ENCODE measurements at regions not wholly inside any gene's neighbourhood (a gene's known extent, or its start where the extent isn't known, plus 50 kb on each side); places are given as distances from the start of the nearest gene placed in this dataset.

GRCh38 chr4:77332696-77333270 lies 175.8 kb downstream of the CCNG2 start:
- Histone ChIP-seq H3K27ac (no peak overlapping the region), H3K27me3 (no peaks in the 10 kb centered on the region), H3K4me3 (no peak overlapping the region), H3K4me1 (no peaks in the 10 kb centered on the region), H3K36me3 (no peaks in the 10 kb centered on the region), H3K9me3 (peaks cover 7 to 28% of the 10 kb centered on the region in 2 donors)
- DNase-seq (ENCODE audit: low spot score in 2 of 2) = no peak
- intact Hi-C loops (cut with DNase I) = no loop called here
- TF ChIP-seq CTCF (IDR thresholded peaks at IDR 0.05) = no peak

DNA sequence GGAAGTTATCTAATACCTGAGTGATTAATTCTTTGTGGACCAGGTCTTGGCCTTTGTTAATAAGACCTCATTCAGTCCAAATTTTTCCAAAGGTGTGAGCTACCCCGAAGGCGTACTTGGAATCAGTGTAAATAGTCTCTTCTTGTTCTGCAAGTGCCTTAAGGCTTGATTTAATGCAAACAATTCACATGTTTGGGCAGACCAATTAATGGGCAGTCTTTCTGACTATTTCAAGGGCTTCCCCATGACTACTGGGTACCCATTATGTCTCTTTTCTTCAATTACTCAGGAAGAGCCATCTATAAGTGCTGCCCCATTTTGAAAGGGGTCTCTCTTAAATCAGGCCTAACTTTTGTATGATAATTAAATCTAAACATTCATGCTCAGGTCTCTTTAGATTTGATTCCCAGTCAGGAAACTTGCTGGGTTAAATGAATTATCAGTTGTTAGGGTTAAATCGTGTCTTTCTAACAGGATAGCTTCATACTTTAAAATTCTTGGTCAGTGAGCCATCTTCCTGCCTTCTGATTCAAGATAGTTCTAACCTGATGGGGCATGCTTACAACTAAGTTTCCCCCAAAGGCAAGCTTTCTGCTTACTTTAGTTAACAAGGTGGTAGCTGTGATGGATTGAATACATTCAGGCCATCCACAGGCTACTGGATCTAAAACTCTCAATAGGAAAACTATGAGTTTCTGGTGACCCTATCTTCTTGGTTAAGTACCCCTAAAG lies 179.6 kb downstream of the CCNG2 start:
- H3K27me3 ChIP-seq = no peaks in the 10 kb centered on the region
- no peak for TF ChIP-seq CTCF (IDR thresholded peaks at IDR 0.05)
- no peak overlapping the region for H3K27ac ChIP-seq
- DNase-seq (ENCODE audit: low spot score in 2 of 2) = no peak
- no peaks in the 10 kb centered on the region for H3K36me3 ChIP-seq
- peaks cover 7 to 30% of the 10 kb centered on the region in 2 donors for H3K9me3 ChIP-seq
- no peak overlapping the region for H3K4me3 ChIP-seq
- intact Hi-C loops (cut with DNase I) = no loop called here
- no peaks in the 10 kb centered on the region for H3K4me1 ChIP-seq

DNA sequence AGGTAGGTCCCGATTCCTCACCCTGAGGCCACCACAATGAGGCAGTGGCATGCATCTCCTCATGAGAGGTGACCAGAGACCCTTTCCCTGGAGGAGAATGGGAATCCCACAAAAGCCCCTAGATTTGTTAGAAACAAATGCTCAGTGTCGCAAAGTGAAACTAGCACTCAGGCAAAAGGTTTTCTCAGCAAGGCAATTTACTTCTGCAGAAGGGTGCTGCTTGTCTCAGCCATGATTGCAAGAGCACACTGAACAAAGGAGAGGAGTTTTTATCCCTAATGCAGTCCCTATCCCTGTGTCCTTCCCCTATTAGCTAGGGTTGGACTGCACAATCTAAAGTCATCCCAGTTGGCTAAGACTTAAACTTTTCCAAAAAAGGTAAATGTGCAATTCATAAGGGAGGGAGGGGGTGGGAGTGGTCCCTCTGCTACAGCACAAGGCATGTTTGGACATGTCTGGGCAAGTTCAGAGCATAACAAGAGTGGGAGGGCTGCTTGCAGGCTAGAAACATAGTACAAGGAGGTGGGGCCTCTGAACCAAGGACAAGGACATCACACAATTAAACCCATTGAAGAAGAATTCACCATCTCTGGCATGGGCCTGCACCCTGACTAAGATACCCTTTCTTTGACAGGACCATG lies 185.3 kb downstream of the CCNG2 start:
- intact Hi-C loops (cut with DNase I) = no loop called here

DNA sequence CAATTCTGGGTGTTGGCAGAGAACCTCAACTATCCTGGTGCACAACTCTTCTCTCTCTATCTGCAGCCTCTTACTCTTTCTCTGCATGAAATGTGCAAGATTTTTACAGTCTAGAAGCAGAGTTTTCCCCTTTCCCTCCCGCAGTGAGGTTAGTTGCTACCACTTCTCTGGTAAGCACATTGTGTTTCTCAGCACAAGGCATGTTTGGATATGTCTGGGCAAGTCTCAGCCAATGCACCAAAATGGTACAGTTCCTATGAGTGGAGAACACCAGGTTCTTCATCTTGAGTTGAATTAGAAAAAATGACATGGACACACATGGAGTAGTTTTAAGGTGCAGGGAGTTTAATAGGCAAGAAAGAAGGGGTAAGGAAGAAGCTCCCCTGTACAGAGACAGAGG lies 187.0 kb downstream of the CCNG2 start:
- DNase-seq (ENCODE audit: low spot score in 2 of 2) = no peak
- no peaks in the 10 kb centered on the region for H3K27me3 ChIP-seq
- intact Hi-C loops (cut with DNase I) = no loop called here
- H3K4me3 ChIP-seq = no peak overlapping the region
- no peak overlapping the region for H3K27ac ChIP-seq
- no peaks in the 10 kb centered on the region for H3K4me1 ChIP-seq
- TF ChIP-seq CTCF (IDR thresholded peaks at IDR 0.05) = no peak
- H3K36me3 ChIP-seq = no peaks in the 10 kb centered on the region
- peaks cover 0 to 20% of the 10 kb centered on the region in 2 donors for H3K9me3 ChIP-seq

More for the DNA sequence above, 185.3 kb downstream of the CCNG2 start:
- Histone ChIP-seq H3K4me3 (no peak overlapping the region), H3K27me3 (no peaks in the 10 kb centered on the region), H3K4me1 (no peaks in the 10 kb centered on the region), H3K9me3 (peaks cover 0 to 20% of the 10 kb centered on the region in 2 donors), H3K36me3 (no peaks in the 10 kb centered on the region), H3K27ac (no peak overlapping the region)
- no peak for TF ChIP-seq CTCF (IDR thresholded peaks at IDR 0.05)
- no peak for DNase-seq (ENCODE audit: low spot score in 2 of 2)

DNA sequence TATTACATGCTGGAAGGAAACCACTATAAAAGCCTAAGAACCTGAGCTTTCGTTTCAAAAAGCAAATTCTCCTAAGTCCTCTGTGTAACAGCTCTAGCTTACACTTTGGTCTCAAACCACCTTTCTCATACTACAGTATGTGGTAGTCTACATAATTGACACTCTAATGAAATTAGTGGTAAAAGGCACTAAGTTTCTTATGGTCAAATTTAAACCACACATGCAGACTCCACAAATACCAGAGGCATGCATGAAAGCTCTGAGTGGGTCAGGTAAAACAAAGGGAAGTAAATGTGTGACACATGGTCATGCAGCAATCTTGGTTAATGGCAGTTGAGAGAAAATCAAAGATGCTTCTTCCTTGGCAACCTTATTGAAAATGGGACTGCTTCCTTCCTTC lies 187.8 kb downstream of the CCNG2 start:
- intact Hi-C loops (cut with DNase I) = no loop called here
- H3K27me3 ChIP-seq = no peaks in the 10 kb centered on the region

More for the DNA sequence above, 187.8 kb downstream of the CCNG2 start:
- Histone ChIP-seq H3K9me3 (peaks cover 0 to 20% of the 10 kb centered on the region in 2 donors), H3K4me3 (no peak overlapping the region), H3K36me3 (no peaks in the 10 kb centered on the region), H3K27ac (no peak overlapping the region), H3K4me1 (no peaks in the 10 kb centered on the region)
- TF ChIP-seq CTCF (IDR thresholded peaks at IDR 0.05) = no peak
- DNase-seq (ENCODE audit: low spot score in 2 of 2) = no peak
